ENCODE measurements at regions not wholly inside any gene's neighbourhood (a gene's known extent, or its start where the extent isn't known, plus 50 kb on each side); places are given as distances from the start of the nearest gene placed in this dataset.
"Not testable (repeated sequence)": the region's sequence is repeated elsewhere in the genome, so short reads cannot be mapped to it uniquely, and the experiment has no call there.

GRCh38 chr6:27742833-27743573 is 169.2 kb downstream of the OR2B2 start:
- H3K79me2 ChIP-seq (ENCODE audit: insufficient read depth, low read length), result no peaks in the 10 kb centered on the region
- H2AFZ ChIP-seq (ENCODE audit: low read length), result no peak overlapping the region
- no peak for DNase-seq (ENCODE audit: insufficient read length, low spot score, missing footprints)
- no peaks in the 10 kb centered on the region for H3K36me3 ChIP-seq (ENCODE audit: insufficient read depth, low read length)
- H4K20me1 ChIP-seq (ENCODE audit: insufficient read depth, low read length), result no peaks in the 10 kb centered on the region
- no peaks in the 10 kb centered on the region for H3K9me3 ChIP-seq (ENCODE audit: low read depth, low read length)
- H3K4me1 ChIP-seq (ENCODE audit: insufficient read depth, low read length), result no peaks in the 10 kb centered on the region
- H3K27me3 ChIP-seq (ENCODE audit: insufficient read depth, low read length), result peaks cover 8% of the 10 kb centered on the region
- H3K4me2 ChIP-seq (ENCODE audit: insufficient read depth, low read length), result no peak overlapping the region
- TF ChIP-seq, protein P1, sequence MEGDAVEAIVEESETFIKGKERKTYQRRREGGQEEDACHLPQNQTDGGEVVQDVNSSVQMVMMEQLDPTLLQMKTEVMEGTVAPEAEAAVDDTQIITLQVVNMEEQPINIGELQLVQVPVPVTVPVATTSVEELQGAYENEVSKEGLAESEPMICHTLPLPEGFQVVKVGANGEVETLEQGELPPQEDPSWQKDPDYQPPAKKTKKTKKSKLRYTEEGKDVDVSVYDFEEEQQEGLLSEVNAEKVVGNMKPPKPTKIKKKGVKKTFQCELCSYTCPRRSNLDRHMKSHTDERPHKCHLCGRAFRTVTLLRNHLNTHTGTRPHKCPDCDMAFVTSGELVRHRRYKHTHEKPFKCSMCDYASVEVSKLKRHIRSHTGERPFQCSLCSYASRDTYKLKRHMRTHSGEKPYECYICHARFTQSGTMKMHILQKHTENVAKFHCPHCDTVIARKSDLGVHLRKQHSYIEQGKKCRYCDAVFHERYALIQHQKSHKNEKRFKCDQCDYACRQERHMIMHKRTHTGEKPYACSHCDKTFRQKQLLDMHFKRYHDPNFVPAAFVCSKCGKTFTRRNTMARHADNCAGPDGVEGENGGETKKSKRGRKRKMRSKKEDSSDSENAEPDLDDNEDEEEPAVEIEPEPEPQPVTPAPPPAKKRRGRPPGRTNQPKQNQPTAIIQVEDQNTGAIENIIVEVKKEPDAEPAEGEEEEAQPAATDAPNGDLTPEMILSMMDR (IDR thresholded peaks at IDR 0.05; ENCODE audit: extremely low read depth, low read depth, low read length), result no peak
- H3K4me3 ChIP-seq (ENCODE audit: insufficient read depth, low read length), result no peak overlapping the region
- no peak overlapping the region for H3K27ac ChIP-seq (ENCODE audit: low read depth, low read length)

DNA sequence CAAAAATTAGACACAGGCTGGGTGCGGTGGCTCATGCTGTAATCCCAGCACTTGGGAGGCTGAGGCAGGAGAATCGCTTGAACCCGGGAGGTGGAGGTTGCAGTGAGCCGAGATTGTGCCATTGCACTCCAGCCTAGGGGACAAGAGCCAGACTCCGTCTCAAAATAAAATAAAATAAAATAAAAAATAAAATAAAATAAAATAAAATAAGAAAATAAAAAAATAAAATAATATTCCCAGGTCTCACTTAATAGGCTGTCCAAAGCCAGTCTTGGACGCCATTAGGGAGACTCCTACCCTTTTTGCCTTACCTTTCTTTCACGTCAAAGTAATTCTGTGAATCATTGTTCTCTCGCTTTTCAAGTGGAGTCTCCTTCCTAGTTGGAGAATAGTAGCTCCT is 172.3 kb downstream of the OR2B2 start:
- not testable (repeated sequence) for H3K4me3 ChIP-seq (ENCODE audit: insufficient read depth, low read length); H2AFZ ChIP-seq (ENCODE audit: low read length); DNase-seq (ENCODE audit: insufficient read length, low spot score, missing footprints); H3K4me2 ChIP-seq (ENCODE audit: insufficient read depth, low read length); H3K27ac ChIP-seq (ENCODE audit: low read depth, low read length); H3K27me3 ChIP-seq (ENCODE audit: insufficient read depth, low read length); H3K79me2 ChIP-seq (ENCODE audit: insufficient read depth, low read length); H4K20me1 ChIP-seq (ENCODE audit: insufficient read depth, low read length); H3K9me3 ChIP-seq (ENCODE audit: low read depth, low read length); H3K36me3 ChIP-seq (ENCODE audit: insufficient read depth, low read length); H3K4me1 ChIP-seq (ENCODE audit: insufficient read depth, low read length)

GRCh38 chr6:27736686-27737085 is 175.5 kb downstream of the OR2B2 start:
- Histone ChIP-seq H3K4me3 (ENCODE audit: insufficient read depth, low read length) (no peak overlapping the region), H3K4me2 (ENCODE audit: insufficient read depth, low read length) (no peak overlapping the region), H3K27me3 (ENCODE audit: insufficient read depth, low read length) (no peaks in the 10 kb centered on the region), H3K27ac (ENCODE audit: low read depth, low read length) (no peak overlapping the region), H3K9me3 (ENCODE audit: low read depth, low read length) (no peaks in the 10 kb centered on the region), H3K4me1 (ENCODE audit: insufficient read depth, low read length) (no peaks in the 10 kb centered on the region), H2AFZ (ENCODE audit: low read length) (no peak overlapping the region), H3K36me3 (ENCODE audit: insufficient read depth, low read length) (no peaks in the 10 kb centered on the region), H3K79me2 (ENCODE audit: insufficient read depth, low read length) (no peaks in the 10 kb centered on the region), H4K20me1 (ENCODE audit: insufficient read depth, low read length) (no peaks in the 10 kb centered on the region)
- TF ChIP-seq, protein P1 (IDR thresholded peaks at IDR 0.05; ENCODE audit: extremely low read depth, low read depth, low read length), result no peak
- no peak for DNase-seq (ENCODE audit: insufficient read length, low spot score, missing footprints)

DNA sequence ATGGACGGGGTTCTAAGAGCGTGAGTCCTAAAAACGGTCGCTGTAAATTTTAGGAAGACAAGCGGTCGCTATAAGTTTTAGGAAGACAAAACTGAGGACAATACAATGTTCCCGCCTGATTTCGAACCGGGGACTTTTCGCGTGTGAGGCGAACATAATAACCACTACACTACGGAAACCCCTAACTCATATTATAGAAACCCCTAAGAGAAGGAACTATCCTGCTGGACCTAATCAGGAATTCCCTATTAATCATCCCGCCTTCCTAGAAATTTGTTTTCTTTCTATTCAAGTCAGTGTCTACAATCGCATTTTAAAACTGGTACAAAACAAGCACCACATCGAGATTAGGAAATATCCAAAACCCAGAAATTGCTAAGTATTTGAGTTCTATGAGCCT is 183.8 kb downstream of the OR2B2 start:
- Histone ChIP-seq H3K4me2 (ENCODE audit: insufficient read depth, low read length) (no peak overlapping the region), H3K36me3 (ENCODE audit: insufficient read depth, low read length) (no peaks in the 10 kb centered on the region), H3K9me3 (ENCODE audit: low read depth, low read length) (no peaks in the 10 kb centered on the region), H3K27me3 (ENCODE audit: insufficient read depth, low read length) (no peaks in the 10 kb centered on the region), H3K79me2 (ENCODE audit: insufficient read depth, low read length) (no peaks in the 10 kb centered on the region), H2AFZ (ENCODE audit: low read length) (no peak overlapping the region), H3K4me1 (ENCODE audit: insufficient read depth, low read length) (no peaks in the 10 kb centered on the region), H4K20me1 (ENCODE audit: insufficient read depth, low read length) (no peaks in the 10 kb centered on the region), H3K27ac (ENCODE audit: low read depth, low read length) (no peak overlapping the region), H3K4me3 (ENCODE audit: insufficient read depth, low read length) (no peak overlapping the region)
- no peak for DNase-seq (ENCODE audit: insufficient read length, low spot score, missing footprints)
- TF ChIP-seq, protein P1 (IDR thresholded peaks at IDR 0.05; ENCODE audit: extremely low read depth, low read depth, low read length), result no peak

Data from osteoblast (primary cell).